Stimulated activated effector memory CD8-positive, alpha-beta T cell treated with anti-CD3 and anti-CD28 coated beads, Interleukin-12 subunit alpha, Interleukin-12 subunit beta, amount 100 ng/mL, for 72 hours (primary cell): ENCODE measurements at regions not wholly inside any gene's neighbourhood (a gene's known extent, or its start where the extent isn't known, plus 50 kb on each side); places are given as distances from the start of the nearest gene placed in this dataset.
"Not testable (repeated sequence)": the region's sequence is repeated elsewhere in the genome, so short reads cannot be mapped to it uniquely, and the experiment has no call there.

Experiments used
- ATAC-seq: fragments of 150-1000 bp; cut with Tn5 transposase; 2 replicates; pipeline ENCODE4 v1.10.0; 2021
- DNase-seq, 2 donors: peaks; one replicate each; pipeline ENCODE4 v3.0.0; 2021 to 2022; ENCODE audit warnings: low spot score in 2 of 2
- H3K27ac Mint-ChIP-seq: one replicate; pipeline ENCODE4 v1.8.0; 2022; ENCODE audit warnings: mild to moderate bottlenecking, mixed read lengths
- H3K36me3 Mint-ChIP-seq: one replicate; pipeline ENCODE4 v1.8.0; 2022; ENCODE audit warnings: mild to moderate bottlenecking, mixed read lengths
- H3K4me1 Mint-ChIP-seq: one replicate; pipeline ENCODE4 v1.8.0; 2022; ENCODE audit warnings: mixed read lengths
- H3K4me3 Mint-ChIP-seq: one replicate; pipeline ENCODE4 v1.8.0; 2022; ENCODE audit warnings: mild to moderate bottlenecking, mixed read lengths
- H3K9me3 Mint-ChIP-seq: one replicate; pipeline ENCODE4 v1.8.0; 2022; ENCODE audit warnings: mixed read lengths

DNA sequence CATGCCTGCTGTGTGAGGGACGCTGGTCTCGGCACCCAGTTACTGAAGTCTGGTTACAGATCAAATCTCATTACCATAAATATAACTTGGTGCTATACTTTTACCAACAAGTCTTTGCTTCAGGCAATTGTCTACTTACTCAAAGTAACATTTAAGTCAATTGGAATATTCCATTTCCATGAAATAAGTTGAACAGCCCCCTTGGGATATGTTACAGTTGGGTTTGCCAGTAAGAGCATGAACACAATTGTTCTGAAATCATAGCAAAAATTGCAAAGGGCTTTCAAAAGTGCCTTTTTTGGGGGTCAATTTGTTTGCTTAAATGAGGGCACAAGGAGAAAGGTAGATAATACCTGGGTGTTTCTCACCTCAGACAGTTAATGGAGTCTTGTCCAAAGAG is 170.9 kb upstream of the EXOC2 start:
- Mint-ChIP-seq H3K9me3 (no peaks in the 10 kb centered on the region), H3K4me1 (no peaks in the 10 kb centered on the region), H3K4me3 (no peak overlapping the region), H3K36me3 (no peaks in the 10 kb centered on the region), H3K27ac (no peak overlapping the region)
- DNase-seq (no peak), ATAC-seq (no peak)

DNA sequence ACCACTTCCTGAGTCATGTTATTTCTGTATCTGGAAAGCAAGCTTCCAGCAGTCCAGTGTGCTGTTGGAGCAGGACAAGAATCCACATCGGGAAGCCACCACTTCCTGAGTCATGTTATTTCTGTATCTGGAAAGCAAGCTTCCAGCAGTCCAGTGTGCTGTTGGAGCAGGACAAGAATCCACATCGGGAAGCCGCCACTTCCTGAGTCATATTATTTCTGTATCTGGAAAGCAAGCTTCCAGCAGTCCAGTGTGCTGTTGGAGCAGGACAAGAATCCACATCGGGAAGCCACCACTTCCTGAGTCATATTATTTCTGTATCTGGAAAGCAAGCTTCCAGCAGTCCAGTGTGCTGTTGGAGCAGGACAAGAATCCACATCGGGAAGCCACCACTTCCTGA is 170.2 kb upstream of the EXOC2 start:
- H3K4me1 Mint-ChIP-seq, H3K9me3 Mint-ChIP-seq, DNase-seq, ATAC-seq, H3K4me3 Mint-ChIP-seq, H3K27ac Mint-ChIP-seq, H3K36me3 Mint-ChIP-seq: not testable (repeated sequence)

DNA sequence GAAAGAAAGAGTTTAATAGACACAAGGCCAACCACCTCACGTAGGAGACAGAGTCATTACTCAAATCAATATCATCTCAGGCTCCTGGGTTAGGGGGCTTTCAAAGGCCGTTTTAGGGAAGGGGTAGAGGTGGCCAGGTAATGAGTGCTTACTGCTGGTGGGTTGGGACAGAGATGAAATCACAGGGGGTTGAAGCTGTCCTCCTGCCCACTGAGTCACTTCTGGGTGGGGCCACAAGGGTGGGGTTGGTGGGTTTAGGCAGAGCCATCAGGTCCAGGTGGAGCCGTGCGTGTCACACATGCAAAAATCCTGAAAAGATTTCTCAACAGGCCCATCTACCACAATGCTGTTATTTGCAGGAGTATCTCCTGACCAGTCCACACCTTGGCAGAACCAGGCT is 167.0 kb upstream of the EXOC2 start:
- H3K4me3 Mint-ChIP-seq, result no peak overlapping the region
- H3K27ac Mint-ChIP-seq, result no peak overlapping the region
- no peaks in the 10 kb centered on the region for H3K9me3 Mint-ChIP-seq
- ATAC-seq, result peak; percentile 21
- H3K36me3 Mint-ChIP-seq, result no peaks in the 10 kb centered on the region
- no peaks in the 10 kb centered on the region for H3K4me1 Mint-ChIP-seq
- no peak for DNase-seq

DNA sequence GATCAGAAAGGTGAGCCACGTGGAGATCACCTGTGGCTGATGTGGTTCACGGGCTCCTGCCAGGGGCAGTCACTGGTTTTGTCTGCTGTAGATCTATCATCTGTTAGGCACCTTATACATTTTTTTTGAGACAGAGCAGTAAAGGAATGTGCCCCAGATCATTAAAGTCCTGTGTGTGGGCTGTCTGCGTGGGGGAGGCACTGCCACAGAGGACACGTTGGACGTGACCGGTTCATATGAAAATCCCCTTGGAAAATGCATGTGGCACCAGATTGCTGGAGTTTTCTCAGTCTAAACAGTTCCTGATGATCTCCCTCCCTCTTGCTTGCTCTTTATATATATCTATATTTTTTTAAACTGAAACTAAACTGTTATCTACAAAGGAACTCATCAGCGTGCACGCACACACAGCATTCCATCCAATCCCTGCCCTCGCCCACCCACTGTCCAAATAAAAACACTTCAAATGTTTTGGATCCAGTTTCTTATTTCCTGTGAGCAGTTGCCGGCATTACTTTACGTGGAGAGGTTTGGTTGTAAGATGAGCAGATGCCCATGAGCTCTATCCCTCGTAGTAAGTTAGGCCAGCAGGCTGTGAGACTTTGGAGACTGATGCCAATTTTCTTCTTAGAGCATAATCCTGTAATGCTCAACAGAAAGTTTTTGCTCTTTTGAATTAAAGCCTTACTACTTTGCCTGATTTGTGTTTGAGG is 161.6 kb upstream of the EXOC2 start:
- Mint-ChIP-seq H3K4me1 (no peaks in the 10 kb centered on the region), H3K36me3 (no peaks in the 10 kb centered on the region), H3K27ac (no peak overlapping the region), H3K4me3 (no peak overlapping the region), H3K9me3 (no peaks in the 10 kb centered on the region)
- DNase-seq (no peak), ATAC-seq (no peak)

DNA sequence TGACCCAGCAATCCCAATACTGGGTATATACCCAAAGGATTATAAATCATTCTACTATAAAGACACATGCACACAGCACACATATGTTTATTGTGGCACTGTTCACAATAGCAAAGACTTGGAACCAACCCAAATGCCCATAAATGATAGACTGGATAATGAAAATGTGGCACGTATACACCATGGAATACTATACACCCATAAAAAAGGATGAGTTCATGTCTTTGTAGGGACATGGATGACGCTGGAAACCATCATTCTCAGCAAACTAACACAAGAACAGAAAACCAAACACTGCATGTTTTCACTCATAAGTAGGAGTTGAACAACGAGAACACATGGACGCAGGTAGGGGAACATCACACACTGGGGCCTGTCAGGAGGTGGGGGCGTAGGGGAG is 159.3 kb upstream of the EXOC2 start:
- H3K27ac Mint-ChIP-seq, H3K9me3 Mint-ChIP-seq, DNase-seq, H3K36me3 Mint-ChIP-seq, H3K4me3 Mint-ChIP-seq, ATAC-seq, H3K4me1 Mint-ChIP-seq: not testable (repeated sequence)

DNA sequence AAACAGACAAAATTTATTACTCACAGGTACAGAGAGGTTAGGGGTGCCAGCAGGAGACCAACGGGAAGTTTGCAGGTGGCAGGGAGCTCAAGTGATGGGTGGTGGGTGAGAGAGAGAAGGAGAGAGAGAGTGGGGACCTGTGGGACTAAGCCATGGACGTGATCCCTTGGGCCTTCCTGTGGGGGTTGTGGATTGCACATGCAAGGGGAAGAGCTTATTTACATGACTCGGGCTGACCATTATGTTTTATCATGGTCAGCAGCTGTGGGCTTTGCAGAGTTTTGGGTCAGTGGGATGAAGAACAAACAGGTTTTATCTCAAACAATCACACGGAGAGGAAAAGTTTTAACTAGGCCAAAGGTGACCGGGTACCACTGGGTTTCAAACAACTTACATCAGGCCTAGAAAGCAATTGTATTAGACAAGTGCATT is 156.2 kb upstream of the EXOC2 start:
- H3K9me3 Mint-ChIP-seq, result peaks cover 3% of the 10 kb centered on the region
- H3K4me1 Mint-ChIP-seq, result no peaks in the 10 kb centered on the region
- no peak overlapping the region for H3K27ac Mint-ChIP-seq
- H3K36me3 Mint-ChIP-seq, result no peaks in the 10 kb centered on the region
- ATAC-seq (no peak), DNase-seq (no peak)
- no peak overlapping the region for H3K4me3 Mint-ChIP-seq

DNA sequence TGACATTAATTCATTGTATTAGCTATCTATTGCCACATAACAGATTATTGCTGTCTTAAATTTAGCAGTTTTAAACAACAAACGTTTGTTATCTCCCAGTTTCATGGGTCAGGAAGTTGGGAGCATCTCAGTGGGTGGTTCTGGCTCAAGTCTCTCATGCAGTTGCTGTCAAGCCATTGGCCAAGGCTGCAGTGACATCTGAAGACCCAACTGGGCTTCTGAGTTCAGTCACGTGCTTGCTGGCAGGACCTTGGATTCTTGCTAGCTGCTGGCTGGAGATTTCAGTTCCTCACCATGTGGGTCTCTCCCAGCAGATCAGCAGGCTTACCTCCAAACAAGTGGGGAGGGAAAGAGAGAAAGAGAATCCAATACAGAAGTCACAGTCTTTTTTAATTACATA is 152.6 kb upstream of the EXOC2 start:
- ATAC-seq (no peak), DNase-seq (no peak)
- H3K9me3 Mint-ChIP-seq, result peaks cover 3% of the 10 kb centered on the region
- H3K27ac Mint-ChIP-seq, result no peak overlapping the region
- no peaks in the 10 kb centered on the region for H3K4me1 Mint-ChIP-seq
- no peak overlapping the region for H3K4me3 Mint-ChIP-seq
- H3K36me3 Mint-ChIP-seq, result no peaks in the 10 kb centered on the region

DNA sequence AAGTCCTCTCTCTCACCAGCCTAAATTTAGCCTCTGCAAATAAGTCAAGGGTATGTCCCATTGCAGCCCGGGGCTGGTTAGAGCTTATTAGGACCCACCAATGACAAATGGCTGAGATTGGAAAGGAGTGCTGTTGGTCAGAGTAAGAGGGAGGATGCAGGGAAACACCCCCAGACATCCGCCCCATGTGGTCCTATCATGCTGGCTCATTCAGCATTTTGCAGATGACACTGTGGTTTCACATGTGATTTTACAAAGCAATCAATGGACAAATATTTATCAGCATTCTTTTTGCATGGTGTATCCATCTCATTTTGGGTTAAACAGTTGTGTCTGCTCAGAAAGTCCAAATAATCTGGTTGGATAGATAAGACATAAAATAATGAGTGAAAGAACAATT is 152.2 kb upstream of the EXOC2 start:
- H3K4me3 Mint-ChIP-seq, result no peak overlapping the region
- ATAC-seq (no peak), DNase-seq (no peak)
- H3K36me3 Mint-ChIP-seq, result no peaks in the 10 kb centered on the region
- H3K27ac Mint-ChIP-seq, result no peak overlapping the region
- no peaks in the 10 kb centered on the region for H3K4me1 Mint-ChIP-seq
- H3K9me3 Mint-ChIP-seq, result peaks cover 3% of the 10 kb centered on the region

DNA sequence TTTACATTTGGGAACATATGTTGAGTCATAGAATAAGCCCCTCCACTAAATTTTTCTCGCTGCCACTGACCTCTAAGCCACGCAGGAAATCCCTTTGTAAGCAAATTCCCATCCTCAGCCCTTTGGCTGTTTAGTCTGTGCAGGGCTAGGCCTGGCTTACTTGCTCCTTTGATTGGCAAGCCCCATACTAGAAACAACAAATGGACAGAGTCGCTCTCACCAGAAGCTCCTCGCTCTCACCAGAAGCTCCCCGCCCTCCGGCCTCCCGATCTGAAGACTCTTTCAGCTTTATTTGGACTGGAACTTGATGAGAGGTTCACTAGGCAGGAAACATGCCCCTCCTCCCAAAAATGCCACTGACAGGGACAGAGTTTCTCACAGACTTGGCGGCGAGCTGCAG is 149.2 kb upstream of the EXOC2 start:
- no peak for ATAC-seq

DNA sequence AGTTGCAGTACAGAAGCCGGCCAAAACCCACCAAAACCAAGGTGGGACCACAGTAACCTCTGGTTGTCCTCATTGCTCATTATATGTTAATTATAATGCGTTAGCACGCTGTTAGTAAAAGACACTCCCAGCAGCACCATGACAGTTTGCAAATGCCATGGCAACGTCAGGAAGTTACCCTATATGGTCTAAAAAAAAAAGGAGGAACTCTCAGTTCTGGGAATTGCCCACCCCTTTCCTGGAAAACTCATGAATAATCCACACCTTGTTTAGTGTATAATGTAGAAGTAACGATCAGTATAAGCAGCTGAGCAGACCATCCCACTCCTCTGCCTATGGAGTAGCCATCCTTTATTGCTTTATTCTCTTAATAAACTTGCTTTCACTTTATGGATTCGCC is 148.6 kb upstream of the EXOC2 start:
- ATAC-seq (no peak), DNase-seq (no peak)
- H3K9me3 Mint-ChIP-seq, result no peaks in the 10 kb centered on the region
- no peaks in the 10 kb centered on the region for H3K4me1 Mint-ChIP-seq
- H3K27ac Mint-ChIP-seq, result no peak overlapping the region
- no peaks in the 10 kb centered on the region for H3K36me3 Mint-ChIP-seq
- H3K4me3 Mint-ChIP-seq, result no peak overlapping the region

More for the DNA sequence above, 149.2 kb upstream of the EXOC2 start:
- Mint-ChIP-seq H3K4me3 (no peak overlapping the region), H3K27ac (no peak overlapping the region), H3K4me1 (no peaks in the 10 kb centered on the region), H3K36me3 (no peaks in the 10 kb centered on the region), H3K9me3 (no peaks in the 10 kb centered on the region)
- DNase-seq, result no peak

DNA sequence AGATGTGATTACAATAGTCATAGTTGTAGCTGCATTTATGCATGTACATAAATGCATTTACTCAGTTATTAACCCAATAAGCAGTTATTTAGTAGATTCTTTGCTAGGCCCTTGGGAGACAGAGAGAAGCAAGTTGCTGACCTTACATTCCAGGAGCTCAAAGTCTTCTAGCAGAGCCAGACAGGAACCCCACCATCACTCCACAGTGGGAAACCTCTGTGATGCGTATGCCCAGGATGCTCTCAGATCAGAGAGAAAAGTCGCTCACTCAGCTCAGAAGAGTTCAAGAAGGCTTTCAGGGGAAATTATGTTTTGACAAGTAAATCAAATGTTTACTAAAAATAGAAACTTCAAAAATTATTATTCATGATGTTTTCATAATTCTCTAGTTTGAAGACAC is 146.3 kb upstream of the EXOC2 start:
- DNase-seq (no peak), ATAC-seq (no peak)
- Mint-ChIP-seq H3K27ac (no peak overlapping the region), H3K4me3 (no peak overlapping the region), H3K36me3 (peaks cover 4% of the 10 kb centered on the region), H3K4me1 (no peaks in the 10 kb centered on the region), H3K9me3 (peaks cover 4% of the 10 kb centered on the region)

DNA sequence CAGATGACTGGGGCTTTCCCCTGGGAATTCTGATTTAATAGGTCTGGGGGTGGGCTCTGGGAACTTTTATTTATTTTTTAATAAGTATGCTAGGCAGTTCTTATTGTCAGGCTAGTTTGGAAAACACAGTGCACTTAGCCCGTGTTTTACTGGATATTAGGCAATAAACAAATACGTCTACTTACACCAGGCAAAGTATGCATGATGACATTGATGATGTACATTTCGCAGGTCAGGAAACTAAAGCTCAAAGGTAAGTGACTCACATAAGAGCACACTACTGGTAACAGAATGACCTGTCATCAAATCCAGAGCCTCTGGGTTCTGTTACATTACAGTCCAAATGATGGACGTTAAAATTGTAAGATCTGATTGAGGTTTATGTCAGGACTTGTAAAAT is 144.4 kb upstream of the EXOC2 start:
- Mint-ChIP-seq H3K4me3 (no peak overlapping the region), H3K4me1 (no peaks in the 10 kb centered on the region), H3K36me3 (peaks cover 6% of the 10 kb centered on the region), H3K9me3 (peaks cover 5% of the 10 kb centered on the region), H3K27ac (no peak overlapping the region)
- no peak for ATAC-seq
- DNase-seq, result no peak

DNA sequence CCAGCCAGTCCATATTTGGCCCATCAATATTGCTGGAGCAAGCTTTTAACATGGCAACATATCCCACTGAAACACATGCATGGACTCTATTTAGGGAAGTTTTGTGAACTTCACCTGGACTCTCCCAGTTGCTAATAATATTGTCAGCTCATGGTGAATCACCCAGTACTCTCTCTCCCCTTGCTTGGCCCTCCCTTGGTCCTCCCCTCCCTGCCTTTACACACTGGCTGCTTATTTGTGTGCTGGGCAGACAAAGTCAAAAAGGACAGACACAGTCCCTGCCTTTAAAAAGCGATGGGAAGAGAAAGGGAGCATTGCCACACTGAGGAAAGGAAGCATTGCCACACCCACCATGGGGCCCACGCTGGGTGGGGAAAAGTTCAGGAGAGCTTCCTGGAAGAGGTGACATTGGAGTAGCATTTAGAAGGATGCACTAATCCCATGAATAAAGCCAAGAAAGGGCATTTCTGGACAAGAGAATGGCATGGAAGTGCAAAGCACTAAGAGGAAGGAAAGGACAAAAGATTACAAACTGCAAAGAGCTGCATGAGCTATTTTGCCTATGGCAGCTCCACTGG is 143.4 kb upstream of the EXOC2 start:
- ATAC-seq, result no peak
- Mint-ChIP-seq H3K27ac (no peak overlapping the region), H3K36me3 (peaks cover 6% of the 10 kb centered on the region), H3K4me3 (no peak overlapping the region), H3K4me1 (no peaks in the 10 kb centered on the region), H3K9me3 (peaks cover 5% of the 10 kb centered on the region)
- no peak for DNase-seq

DNA sequence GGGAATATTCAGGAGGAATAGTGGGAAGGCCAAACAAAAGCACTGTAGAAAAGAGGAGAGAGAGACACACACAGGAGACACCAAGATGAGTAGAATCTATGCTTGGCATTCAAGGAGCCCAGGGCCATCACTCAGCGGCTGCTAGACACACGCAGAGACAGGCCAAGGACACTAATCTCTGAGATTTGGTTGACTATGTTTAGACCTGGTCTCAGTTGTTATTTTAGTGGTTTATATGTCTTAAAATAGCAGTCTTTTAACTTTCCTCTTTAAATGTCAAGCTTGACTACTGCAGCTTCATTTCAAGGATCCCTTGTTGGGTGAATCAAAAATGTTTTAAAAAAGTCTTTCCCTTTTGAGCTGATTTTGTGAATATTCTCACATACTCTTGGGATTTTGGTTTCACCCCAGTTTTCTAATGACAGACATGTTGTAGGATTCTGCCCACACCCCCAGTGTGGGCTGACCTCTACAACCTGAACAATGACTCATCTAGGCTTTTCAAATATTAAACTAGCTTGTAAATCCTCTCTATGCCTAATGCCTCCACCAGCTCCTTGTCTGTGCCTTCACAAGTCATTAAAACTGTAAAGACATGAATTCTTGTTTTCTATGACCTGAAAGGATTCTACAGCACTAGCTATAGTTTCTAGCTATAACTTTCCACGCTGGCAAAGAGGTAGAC is 142.7 kb upstream of the EXOC2 start:
- ATAC-seq, result no peak
- no peak for DNase-seq
- Mint-ChIP-seq H3K27ac (no peak overlapping the region), H3K36me3 (peaks cover 6% of the 10 kb centered on the region), H3K4me3 (no peak overlapping the region), H3K4me1 (no peaks in the 10 kb centered on the region), H3K9me3 (peaks cover 6% of the 10 kb centered on the region)

DNA sequence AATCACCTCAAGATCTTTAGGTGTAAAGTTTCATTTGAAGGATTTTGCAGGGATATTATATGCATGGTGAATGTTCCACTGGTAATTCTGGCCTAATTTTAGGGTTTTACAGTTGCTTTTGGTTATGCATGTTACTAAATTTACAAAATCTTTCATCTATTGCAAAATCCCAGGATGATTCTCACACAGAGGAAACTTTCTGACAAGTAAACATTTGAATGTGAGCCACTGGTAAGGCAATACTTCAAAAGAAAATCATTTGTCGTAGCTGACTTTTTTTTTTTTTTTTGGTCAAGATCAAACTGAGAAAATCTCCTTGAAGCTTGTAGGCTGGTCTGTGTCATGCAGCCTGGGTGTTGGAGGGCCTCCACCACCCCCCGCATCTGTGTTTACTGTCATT is 141.9 kb upstream of the EXOC2 start:
- ATAC-seq (no peak), DNase-seq (no peak)
- Mint-ChIP-seq H3K36me3 (peaks cover 6% of the 10 kb centered on the region), H3K27ac (no peak overlapping the region), H3K9me3 (peaks cover 7% of the 10 kb centered on the region), H3K4me3 (no peak overlapping the region), H3K4me1 (no peaks in the 10 kb centered on the region)

DNA sequence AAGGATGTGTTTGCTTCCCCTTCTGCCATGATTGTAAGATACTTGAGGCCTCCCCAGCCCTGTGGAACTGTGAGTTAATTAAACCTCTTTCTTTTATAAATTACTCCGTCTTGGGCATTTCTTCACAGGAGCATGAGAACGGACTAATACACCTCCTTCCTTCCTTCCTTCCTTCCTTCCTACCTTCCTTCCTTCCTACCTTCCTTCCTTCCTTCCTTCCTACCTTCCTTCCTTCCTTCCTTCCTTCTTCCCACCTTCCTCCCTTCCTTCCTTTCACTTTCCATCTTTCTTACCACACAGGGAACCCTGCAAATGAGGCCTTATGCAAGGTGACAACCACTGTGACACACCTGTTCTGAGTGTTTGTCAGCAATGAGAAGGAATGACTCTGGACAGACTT is 141.3 kb upstream of the EXOC2 start:
- no peaks in the 10 kb centered on the region for H3K4me1 Mint-ChIP-seq
- no peak overlapping the region for H3K4me3 Mint-ChIP-seq
- peak overlapping the region; percentile 18 for H3K27ac Mint-ChIP-seq
- H3K36me3 Mint-ChIP-seq, result peaks cover 6% of the 10 kb centered on the region
- no peak for DNase-seq
- no peak for ATAC-seq
- H3K9me3 Mint-ChIP-seq, result peaks cover 7% of the 10 kb centered on the region
